Sciatic nerve (tissue), 2 donors: ENCODE measurements at regions not wholly inside any gene's neighbourhood (a gene's known extent, or its start where the extent isn't known, plus 50 kb on each side); places are given as distances from the start of the nearest gene placed in this dataset.
"Not testable (repeated sequence)": the region's sequence is repeated elsewhere in the genome, so short reads cannot be mapped to it uniquely, and the experiment has no call there.

ENCODE experiments used
- ATAC-seq: fragments of 200-7000 bp; cut with Tn5 transposase; one replicate; pipeline ENCODE4 v1.9.1; 2020; ENCODE audit warnings: mild to moderate bottlenecking, moderate library complexity
- DNase-seq: peaks from one replicate; pipeline ENCODE4 v3.0.0-alpha.2; 2020; ENCODE audit warnings: low spot score
- intact Hi-C: fragments of 100-400 bp; cut with DNase I; formaldehyde crosslinking; loops from one replicate; pipeline ENCODE4 v1.14.2; 2022
- donor health status: DM: no; HTN: no; CAD: no.
- donor health status: DM: no; HTN: no; CAD: no.

GRCh38 chr13:79874396-79875360 lies 393.7 kb downstream of the NDFIP2 start:
- no peak for ATAC-seq

DNA sequence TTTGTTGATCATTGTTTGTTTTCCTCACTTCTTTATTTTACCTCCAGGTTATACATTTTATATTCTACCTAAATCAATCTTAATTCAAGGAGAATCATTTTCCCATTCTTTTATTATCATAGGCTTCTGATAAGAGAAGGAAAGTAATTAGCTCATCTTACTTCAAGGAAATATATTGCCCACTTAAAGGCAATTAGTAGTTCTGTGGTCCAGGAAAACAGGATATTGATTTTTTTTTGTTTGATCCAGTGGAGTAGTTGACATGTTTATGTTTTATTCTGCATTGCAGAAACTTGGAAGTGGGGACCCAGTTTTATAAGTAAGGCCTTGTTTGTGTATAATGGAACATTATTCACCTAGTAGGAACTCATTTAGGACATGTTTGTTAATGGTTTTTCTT lies 390.6 kb downstream of the NDFIP2 start:
- ATAC-seq, result no peak
- no peak for DNase-seq
- intact Hi-C loops, result loop anchor here (5.0 kb wide), 1 partner anchor 1446 kb away; no protein-coding TSS in a partner anchor

More at GRCh38 chr13:79874396-79875360, 393.7 kb downstream of the NDFIP2 start:
- no peak for DNase-seq
- intact Hi-C loops, result loop anchor here (5.0 kb wide), 1 partner anchor 1443 kb away; no protein-coding TSS in a partner anchor

DNA sequence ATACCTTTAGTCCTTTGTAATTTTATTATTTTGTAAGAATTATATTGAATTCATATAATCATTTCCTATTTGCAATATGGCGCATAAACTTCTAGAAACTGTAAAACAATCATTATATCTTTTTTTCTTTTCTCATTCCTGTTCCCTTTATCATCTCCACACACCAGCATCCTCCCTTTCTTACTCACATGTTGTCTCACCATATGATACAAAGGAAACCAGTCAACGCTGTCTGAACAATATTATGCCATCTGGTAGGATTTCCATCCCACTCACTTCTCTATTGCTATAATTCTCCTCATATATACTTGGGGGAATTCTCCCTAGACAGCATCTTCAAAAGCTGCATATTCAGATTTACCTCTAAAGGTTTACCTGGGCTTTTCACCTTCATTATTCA lies 389.8 kb downstream of the NDFIP2 start:
- no peak for DNase-seq
- ATAC-seq, result no peak
- intact Hi-C loops, result loop anchor here (5.0 kb wide), 1 partner anchor 1447 kb away; no protein-coding TSS in a partner anchor

DNA sequence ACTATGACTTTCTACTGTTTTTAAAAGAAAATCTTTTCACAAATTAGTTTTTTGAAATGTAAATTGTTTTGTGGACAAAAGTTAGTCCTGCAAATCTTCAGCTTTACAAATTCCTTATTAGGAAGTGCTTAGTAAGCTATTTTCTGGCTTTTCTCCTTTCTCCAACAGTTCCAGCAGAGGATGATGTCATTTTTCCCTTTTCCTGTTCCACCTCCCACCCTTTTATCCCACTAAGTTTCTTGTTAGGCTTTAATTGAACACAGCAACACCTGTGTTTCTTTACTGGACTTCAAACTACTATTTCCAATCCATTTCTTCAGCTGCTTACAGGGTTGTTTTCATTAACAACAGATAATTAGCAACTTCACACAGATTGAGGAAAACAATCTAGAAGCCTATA lies 389.2 kb downstream of the NDFIP2 start:
- DNase-seq, result no peak
- intact Hi-C loops, result loop anchor here (5.0 kb wide), 1 partner anchor 1447 kb away; no protein-coding TSS in a partner anchor
- no peak for ATAC-seq

DNA sequence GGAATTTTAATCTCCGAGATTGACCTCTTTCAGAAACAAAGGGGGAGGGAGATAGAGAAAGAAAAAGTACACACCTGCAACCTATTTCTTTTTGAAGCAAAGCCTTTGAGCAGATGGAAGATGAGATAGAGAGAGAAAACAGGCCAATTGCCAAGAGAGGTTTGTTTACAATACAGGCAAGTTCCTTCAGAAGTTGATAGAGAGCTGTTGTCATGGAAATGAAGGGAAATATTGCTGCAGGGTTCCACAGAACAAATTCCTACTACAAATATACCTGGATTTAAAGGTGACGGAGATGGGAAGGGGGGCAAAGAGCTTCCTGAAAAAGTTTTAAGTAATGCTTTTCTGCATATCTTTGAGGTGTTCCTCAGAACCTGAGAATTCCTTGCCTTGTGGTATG lies 388.4 kb downstream of the NDFIP2 start:
- ATAC-seq (no peak), DNase-seq (no peak)
- intact Hi-C loops, result no loop called here

DNA sequence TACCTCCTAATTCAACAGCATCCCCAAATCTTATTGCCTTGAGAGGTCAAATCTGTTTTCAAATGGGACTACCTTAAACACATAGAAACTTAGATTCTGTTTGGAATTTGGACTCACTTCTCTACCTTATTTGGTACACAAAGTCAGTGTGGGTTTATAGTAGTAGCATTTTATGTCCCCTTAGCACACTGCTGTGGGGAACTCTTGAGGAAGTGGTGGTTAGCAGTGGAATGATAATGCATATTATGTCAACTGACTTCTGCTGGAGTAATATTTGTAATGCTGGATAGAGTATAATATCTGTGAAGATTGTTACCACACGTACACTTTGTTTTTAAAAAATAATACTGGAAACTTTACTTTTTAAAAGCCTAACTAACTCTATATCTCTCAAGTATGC lies 386.3 kb downstream of the NDFIP2 start:
- intact Hi-C loops, result no loop called here
- ATAC-seq, result no peak
- DNase-seq, result no peak

DNA sequence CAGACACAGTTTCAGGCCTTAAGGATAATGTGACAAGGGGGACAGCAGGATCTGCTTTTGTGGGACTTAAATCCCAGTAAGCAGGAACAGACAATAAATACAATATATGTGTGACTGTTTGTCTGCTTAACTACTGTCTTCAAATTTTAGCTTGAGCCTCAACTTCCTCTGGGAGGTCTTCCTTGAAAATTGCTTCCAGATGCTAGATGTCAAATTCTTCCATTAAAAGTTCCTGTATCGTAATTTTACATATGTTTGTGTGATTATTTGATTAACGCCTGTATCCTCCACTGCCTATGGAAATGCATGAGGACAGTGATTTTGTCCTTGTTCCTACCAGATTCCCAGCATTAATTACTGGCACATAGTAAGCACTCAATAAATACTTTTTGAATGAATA lies 385.5 kb downstream of the NDFIP2 start:
- intact Hi-C loops, result no loop called here
- ATAC-seq (no peak), DNase-seq (no peak)

GRCh38 chr13:79862515-79862914 lies 381.6 kb downstream of the NDFIP2 start:
- no peak for ATAC-seq
- intact Hi-C loops, result no loop called here
- DNase-seq, result no peak

DNA sequence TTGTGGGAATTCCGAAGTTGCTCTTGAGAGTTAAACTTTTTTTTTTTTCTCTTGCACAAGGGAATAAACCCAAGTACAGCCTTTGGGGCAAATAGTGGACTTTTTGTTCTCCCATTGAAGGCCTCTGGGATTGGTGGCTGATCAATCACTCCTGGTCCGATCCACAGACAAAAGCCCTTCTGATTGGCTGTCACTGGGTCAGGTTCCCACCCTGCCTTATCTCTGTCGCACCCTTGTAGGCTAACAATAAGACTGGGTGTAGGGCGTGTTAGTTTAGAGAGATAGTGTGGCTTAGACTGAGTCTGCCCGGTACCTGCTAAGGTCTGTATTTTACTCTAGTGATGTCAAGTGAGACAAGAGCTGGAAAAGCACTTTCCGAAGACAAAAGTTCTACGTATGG lies 380.8 kb downstream of the NDFIP2 start:
- no peak for DNase-seq
- ATAC-seq, result no peak
- intact Hi-C loops, result no loop called here

- intact Hi-C loops, result no loop called here
- ATAC-seq (no peak), DNase-seq (no peak)
Measured at GRCh38 chr13:79860791-79861190, 379.8 kb downstream of the NDFIP2 start.

DNA sequence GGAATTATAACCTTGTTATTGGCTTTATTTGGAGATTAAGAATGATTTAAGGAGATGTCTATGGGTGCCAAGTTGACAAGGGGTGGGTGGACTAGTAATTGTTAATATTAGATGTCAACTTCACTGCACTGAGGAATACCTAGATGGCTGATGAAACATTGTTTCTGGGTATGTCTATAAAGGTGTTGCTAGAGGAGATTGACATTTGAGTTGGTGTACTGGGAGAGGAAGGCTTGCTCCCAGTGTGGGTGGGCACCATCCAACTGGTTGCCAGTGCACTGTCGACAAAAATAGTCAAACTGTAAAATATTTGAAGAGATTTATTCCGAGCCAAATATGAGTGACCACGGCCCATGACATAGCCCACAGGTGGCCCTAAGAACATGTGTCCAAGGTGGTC lies 378.8 kb downstream of the NDFIP2 start:
- intact Hi-C loops, result no loop called here
- DNase-seq (no peak), ATAC-seq (no peak)

GRCh38 chr13:79853251-79853650 lies 372.3 kb downstream of the NDFIP2 start:
- ATAC-seq (no peak), DNase-seq (no peak)
- intact Hi-C loops, result no loop called here

GRCh38 chr13:79851318-79851717 lies 370.4 kb downstream of the NDFIP2 start:
- DNase-seq (no peak), ATAC-seq (no peak)
- intact Hi-C loops, result no loop called here

DNA sequence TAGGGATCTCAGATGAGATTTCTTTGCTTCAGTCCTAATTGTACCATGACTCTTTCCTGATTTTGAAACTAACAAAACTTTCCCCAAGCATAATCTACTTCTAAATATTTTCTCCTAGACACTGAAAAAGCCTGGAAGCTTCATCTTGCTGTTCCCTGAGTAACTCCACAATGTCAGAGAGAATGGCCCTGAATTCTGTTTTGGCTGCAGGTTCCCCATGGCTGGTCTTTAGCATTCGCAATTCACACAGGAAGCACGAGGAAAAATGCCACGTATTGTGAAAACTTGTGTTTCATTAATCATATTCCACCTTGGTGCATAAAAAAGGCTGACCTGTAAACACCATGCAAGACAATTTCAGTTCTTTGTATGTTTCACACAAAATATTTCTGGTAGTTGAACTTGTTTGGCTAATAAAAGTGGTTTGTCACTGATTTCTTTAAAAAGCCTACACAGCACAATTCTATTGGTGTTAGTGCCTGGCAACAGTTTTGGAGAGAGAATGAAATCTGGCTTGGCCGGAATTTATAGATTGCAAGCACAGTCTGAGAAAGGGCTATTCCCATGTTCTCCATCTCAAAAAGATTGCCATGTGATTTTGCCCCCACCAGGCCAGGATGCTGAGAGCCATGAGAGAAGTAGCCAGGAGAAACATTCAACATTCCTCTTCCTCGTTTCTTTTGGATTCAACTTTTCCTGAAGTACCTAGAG lies 367.1 kb downstream of the NDFIP2 start:
- ATAC-seq, result no peak
- intact Hi-C loops, result no loop called here
- DNase-seq, result no peak

DNA sequence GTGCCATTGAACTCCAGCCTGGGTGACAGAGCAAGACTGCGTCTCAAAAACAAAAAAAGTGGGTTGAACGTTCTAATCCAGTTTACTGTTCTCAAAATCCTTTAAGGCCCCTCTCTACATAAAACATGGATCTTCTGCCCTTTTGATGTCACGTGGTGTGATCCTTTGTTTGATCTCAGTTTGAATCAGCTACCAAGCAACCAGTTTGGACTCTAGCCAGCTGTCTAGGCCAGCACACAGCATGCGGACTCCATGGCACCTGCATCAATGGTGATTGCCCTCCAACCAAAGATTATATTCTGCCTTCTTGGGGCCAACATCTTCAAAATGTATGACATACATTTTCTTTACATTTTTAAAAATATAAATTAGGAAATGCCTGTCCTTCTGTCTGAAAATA lies 365.4 kb downstream of the NDFIP2 start:
- ATAC-seq, result no peak
- DNase-seq, result no peak
- intact Hi-C loops, result no loop called here

DNA sequence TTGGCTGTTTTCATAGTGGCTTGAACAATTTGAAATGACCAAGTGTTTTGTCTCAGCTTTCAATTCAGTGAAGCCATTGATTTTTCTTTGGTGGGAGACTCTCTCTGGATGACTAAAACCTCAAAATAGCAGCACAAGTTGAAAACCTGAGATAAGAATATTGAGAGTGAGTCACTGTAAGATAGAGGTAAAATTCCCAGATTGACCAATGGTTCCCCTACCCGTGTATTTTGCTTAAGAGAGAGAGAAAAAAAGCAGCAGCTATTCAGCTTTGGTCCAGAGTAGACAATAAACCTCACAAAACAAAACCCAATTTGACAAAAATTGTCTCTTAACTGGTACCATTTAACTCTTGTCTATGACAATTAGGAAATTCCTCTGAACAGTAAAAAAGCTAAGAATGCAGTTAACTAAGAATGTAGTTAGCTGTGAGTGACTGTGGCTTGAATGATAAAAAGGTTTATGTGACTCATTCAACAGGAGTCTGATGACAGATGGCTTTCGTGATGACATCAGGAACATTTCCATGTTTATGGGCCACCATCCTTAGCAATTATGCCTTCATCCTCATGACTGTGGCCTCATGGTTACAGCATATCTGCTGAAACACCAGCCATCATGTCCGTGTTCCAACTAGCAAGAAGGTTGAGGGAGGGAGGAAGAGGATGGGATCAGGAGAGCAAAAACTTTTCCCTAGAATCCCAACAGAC lies 356.9 kb downstream of the NDFIP2 start:
- intact Hi-C loops, result no loop called here
- DNase-seq (no peak), ATAC-seq (no peak)

DNA sequence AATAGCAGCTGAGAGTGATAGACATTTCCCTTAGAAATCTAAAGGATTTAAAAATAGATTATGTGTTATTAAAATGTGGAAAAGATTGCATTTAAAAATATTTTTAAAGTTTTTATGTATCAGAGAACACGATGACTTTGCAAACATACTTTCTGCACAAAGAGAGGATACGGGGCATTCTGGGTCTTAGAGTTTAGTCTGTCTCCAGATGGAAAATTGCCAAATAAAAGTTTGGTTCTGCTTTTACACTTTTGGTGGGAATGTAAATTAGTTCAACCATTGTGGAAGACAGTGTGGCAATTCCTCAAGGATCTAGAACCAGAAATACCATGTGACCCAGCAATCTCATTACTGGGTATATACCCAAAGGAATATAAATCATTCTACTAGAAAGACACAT lies 355.2 kb downstream of the NDFIP2 start:
- intact Hi-C loops, ATAC-seq, DNase-seq: not testable (repeated sequence)

- intact Hi-C loops, result no loop called here
- DNase-seq (no peak), ATAC-seq (no peak)
Measured at GRCh38 chr13:79834876-79835275, 353.9 kb downstream of the NDFIP2 start.

DNA sequence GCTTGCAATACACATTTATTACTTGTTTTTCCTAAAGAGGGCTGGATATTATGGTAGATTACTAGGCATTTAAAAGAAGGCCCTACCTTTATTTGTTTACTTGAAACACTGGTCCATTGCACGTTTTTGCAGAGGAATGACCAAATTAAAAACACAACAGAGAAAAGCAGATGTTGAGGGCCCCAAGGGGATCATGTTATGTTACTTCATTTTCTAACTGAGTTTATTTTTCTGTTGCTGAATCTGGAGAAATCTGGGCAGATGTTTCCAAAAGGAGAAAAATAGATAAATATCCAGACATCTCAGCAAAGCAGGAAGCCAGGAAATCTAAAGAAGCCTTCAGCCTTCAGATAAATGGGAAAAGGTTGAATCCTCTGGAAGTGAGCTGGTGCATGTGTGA lies 353.0 kb downstream of the NDFIP2 start:
- intact Hi-C loops, result no loop called here
- DNase-seq (no peak), ATAC-seq (peak; percentile 58)
